IMR-90 (cell line): ENCODE measurements at regions not wholly inside any gene's neighbourhood (a gene's known extent, or its start where the extent isn't known, plus 50 kb on each side); places are given as distances from the start of the nearest gene placed in this dataset.
A peak's percentile ranks its signal among the peaks of the same experiment; 100 is the strongest.

Source experiments
- ATAC-seq: fragments of 200-7000 bp; cut with Tn5 transposase; 2 replicates; pipeline ENCODE4 v1.9.1; 2020; ENCODE audit warnings: low read depth, mild to moderate bottlenecking, moderate library complexity
- BruUV-seq: library from RNA; stranded (reverse); fragments of 400-500 nt; replicated peaks from 2 replicates; lab custom pipeline; 2021; lab: Mats Ljungman, UMichigan
- CTCF ChIA-PET: fragments of 300-600 bp; formaldehyde crosslinking; extraction: SDS; loops from one replicate; lab custom pipeline; 2021; ENCODE audit warnings: antibody characterized with exemption; lab: Yijun Ruan, JAX
- POLR2A ChIA-PET: fragments of 300-600 bp; sonication (Branson Sonifier 250); formaldehyde crosslinking; loops from one replicate; lab custom pipeline; 2022; ENCODE audit warnings: antibody characterized with exemption; ENCODE audit not compliant: unreplicated experiment; lab: Charles Lee
- DNase-seq: peaks from one replicate; pipeline ENCODE4 v3.0.0; 2013
- H2AFZ ChIP-seq: replicated peaks from 2 replicates; pipeline ENCODE3; 2013; ENCODE audit warnings: low read length, mild to moderate bottlenecking; ENCODE audit not compliant: poor library complexity
- H2AK5ac ChIP-seq: 2 replicates; pipeline ENCODE4 v1.6.1; 2013; ENCODE audit warnings: low read depth, low read length, inconsistent platforms
- H2AK9ac ChIP-seq: replicated peaks from 2 replicates; pipeline ENCODE3; 2013; ENCODE audit warnings: mild to moderate bottlenecking, low read depth, low read length, moderate library complexity; ENCODE audit not compliant: poor library complexity
- H2BK120ac ChIP-seq: 2 replicates; pipeline ENCODE4 v1.6.1; 2013; ENCODE audit warnings: low read depth, low read length, inconsistent platforms
- H2BK15ac ChIP-seq: 3 replicates; pipeline ENCODE4 v1.6.1; 2013; ENCODE audit warnings: low read depth, low read length, inconsistent platforms
- H2BK20ac ChIP-seq: 2 replicates; pipeline ENCODE4 v1.6.1; 2013; ENCODE audit warnings: low read depth, mild to moderate bottlenecking, inconsistent platforms, low read length, moderate library complexity
- H2BK5ac ChIP-seq: 2 replicates; pipeline ENCODE4 v1.6.1; 2013; ENCODE audit warnings: mild to moderate bottlenecking, low read depth, low read length, inconsistent platforms; ENCODE audit not compliant: poor library complexity, severe bottlenecking
- H3K14ac ChIP-seq: replicated peaks from 2 replicates; pipeline ENCODE4 v1.6.1; 2013; ENCODE audit warnings: low read depth, low read length, inconsistent platforms
- H3K18ac ChIP-seq: 2 replicates; pipeline ENCODE4 v1.6.1; 2013; ENCODE audit warnings: low read depth, low read length, control low read depth
- H3K23ac ChIP-seq: 2 replicates; pipeline ENCODE4 v1.6.1; 2013; ENCODE audit warnings: low read depth, low read length, inconsistent platforms
- H3K27ac ChIP-seq: 2 replicates; pipeline ENCODE4 v1.5.1; 2013; ENCODE audit warnings: mild to moderate bottlenecking, control low read depth, low read length; ENCODE audit not compliant: insufficient read depth
- H3K27me3 ChIP-seq: 2 replicates; pipeline ENCODE4 v1.6.1; 2013; ENCODE audit warnings: low read length; ENCODE audit not compliant: control insufficient read depth, insufficient read depth
- H3K36me3 ChIP-seq: 2 replicates; pipeline ENCODE4 v1.6.1; 2013; ENCODE audit warnings: low read length, mixed read lengths; ENCODE audit not compliant: control insufficient read depth, insufficient read depth
- H3K4ac ChIP-seq: 2 replicates; pipeline ENCODE4 v1.6.1; 2013; ENCODE audit warnings: low read depth, low read length, inconsistent platforms
- H3K4me1 ChIP-seq: 2 replicates; pipeline ENCODE4 v1.6.1; 2013; ENCODE audit warnings: low read length, mixed read lengths; ENCODE audit not compliant: control insufficient read depth, insufficient read depth
- H3K4me2 ChIP-seq: 2 replicates; pipeline ENCODE4 v1.6.1; 2013; ENCODE audit warnings: low read depth, mild to moderate bottlenecking, control low read depth, low read length, moderate library complexity
- H3K4me3 ChIP-seq: 2 replicates; pipeline ENCODE4 v1.5.1; 2013; ENCODE audit warnings: low read depth, mild to moderate bottlenecking, control low read depth, low read length, moderate library complexity; ENCODE audit not compliant: insufficient read depth
- H3K56ac ChIP-seq: 2 replicates; pipeline ENCODE4 v1.6.1; 2013; ENCODE audit warnings: low read length, inconsistent platforms; ENCODE audit not compliant: insufficient read depth; ENCODE audit errors: extremely low read depth
- H3K79me1 ChIP-seq, 2 experiments: 2 replicates each; pipeline ENCODE4 v1.6.1; 2013; ENCODE audit warnings: low read length in 2 of 2, inconsistent platforms in 1 of 2, low read depth in 1 of 2
- H3K9ac ChIP-seq: 2 replicates; pipeline ENCODE4 v1.6.1; 2013; ENCODE audit warnings: low read depth, low read length, control low read depth
- H3K9me1 ChIP-seq: 2 replicates; pipeline ENCODE4 v1.6.1; 2013; ENCODE audit warnings: low read length, inconsistent platforms; ENCODE audit not compliant: insufficient read depth
- H3K9me3 ChIP-seq: 2 replicates; pipeline ENCODE4 v1.6.1; 2013; ENCODE audit warnings: low read length; ENCODE audit not compliant: control insufficient read depth, insufficient read depth
- H4K20me1 ChIP-seq: 2 replicates; pipeline ENCODE4 v1.6.1; 2013; ENCODE audit warnings: low read length, inconsistent platforms; ENCODE audit not compliant: insufficient read depth
- H4K5ac ChIP-seq: 2 replicates; pipeline ENCODE4 v1.6.1; 2013; ENCODE audit warnings: mild to moderate bottlenecking, low read depth, low read length, control low read depth
- H4K8ac ChIP-seq, 2 experiments: 2 replicates each; pipeline ENCODE4 v1.6.1; 2013; ENCODE audit warnings: low read depth in 2 of 2, low read length in 2 of 2, control low read depth in 1 of 2, inconsistent platforms in 1 of 2
- H4K91ac ChIP-seq: 2 replicates; pipeline ENCODE4 v1.6.1; 2013; ENCODE audit warnings: low read depth, low read length, inconsistent platforms; ENCODE audit not compliant: insufficient read depth
- MAFK ChIP-seq: IDR thresholded peaks from 2 replicates; pipeline ENCODE4 v1.6.1; 2012; ENCODE audit warnings: low read depth, low read length, improper control_type of control experiment
- POLR2A ChIP-seq: IDR thresholded peaks from 2 replicates; pipeline ENCODE4 v1.6.1; 2012; ENCODE audit warnings: mild to moderate bottlenecking, low read depth, low read length
- WGBS, 2 experiments: methylation state at CpG; one replicate each; pipeline versions ENCODE4 v1.1.5 to v1.1.7; 2013; ENCODE audit warnings: missing lambda C conversion rate in 2 of 2; ENCODE audit not compliant: insufficient read length in 1 of 2; ENCODE audit errors: extremely low coverage in 2 of 2; 5-methylcytosine and 5-hydroxymethylcytosine counted together
- dilution Hi-C: fragments of 300-500 bp; cut with HindIII; formaldehyde crosslinking; loops from one replicate; pipeline ENCODE4 v1.14.3; 2018; ENCODE audit warnings: low sequenced_read_pairs; ENCODE audit not compliant: unreplicated experiment
- in situ Hi-C: fragments of 300-500 bp; cut with MboI; formaldehyde crosslinking; loops from 3 replicates; pipeline ENCODE4 v1.14.3; 2019; ENCODE audit warnings: low sequenced_read_pairs, inconsistent platforms, mixed read lengths
- intact Hi-C: fragments of 100-400 bp; cut with micrococcal nuclease; formaldehyde crosslinking; loops from 2 replicates; pipeline ENCODE4 v1.10.0; 2022
- TF ChIP-seq, protein P1 (sequence below): fragments of 150-350 bp; IDR thresholded peaks from 2 replicates; pipeline ENCODE4 v1.6.1; 2017; ENCODE audit warnings: mild to moderate bottlenecking, antibody characterized with exemption, low read length, low read depth

DNA sequence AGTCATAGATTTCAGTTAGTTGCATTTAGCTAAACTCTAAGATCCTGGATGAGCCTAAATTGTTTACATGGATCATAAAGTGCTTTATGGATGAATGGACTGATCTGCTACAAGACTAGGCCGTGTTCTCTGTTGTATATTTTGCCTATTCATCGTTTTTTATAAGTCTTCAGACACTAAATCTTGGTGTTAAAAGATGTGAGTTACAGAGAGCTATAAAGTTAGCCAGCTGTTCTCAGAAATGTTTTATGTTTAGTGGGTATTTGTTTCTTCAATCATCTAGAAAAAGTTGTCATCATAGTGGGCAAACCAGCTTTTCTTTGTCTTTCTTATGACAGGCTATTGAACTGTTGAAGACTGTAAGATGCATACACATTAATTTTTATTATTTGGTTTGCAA is 585.8 kb upstream of the SEMA6A start:
- Histone ChIP-seq H3K27ac (no peak overlapping the region), H4K20me1 (no peaks in the 10 kb centered on the region), H2AFZ (no peak overlapping the region), H3K4me3 (no peak overlapping the region), H4K8ac (no peak overlapping the region), H3K4me2 (no peak overlapping the region), H2BK15ac (no peak overlapping the region), H2BK120ac (no peak overlapping the region), H3K9ac (no peak overlapping the region), H3K79me1 (no peaks in the 10 kb centered on the region), H3K56ac (no peak overlapping the region), H3K27me3 (no peaks in the 10 kb centered on the region), H4K5ac (no peak overlapping the region), H3K9me3 (peaks cover 11% of the 10 kb centered on the region), H2BK5ac (no peak overlapping the region), H3K4ac (no peak overlapping the region), H2BK20ac (no peak overlapping the region), H4K91ac (no peak overlapping the region), H3K36me3 (no peaks in the 10 kb centered on the region), H3K9me1 (no peaks in the 10 kb centered on the region), H3K23ac (no peak overlapping the region), H3K4me1 (no peaks in the 10 kb centered on the region), H3K18ac (no peak overlapping the region), H2AK9ac (no peak overlapping the region), H3K14ac (no peak overlapping the region), H2AK5ac (no peak overlapping the region)
- ATAC-seq (no peak), DNase-seq (no peak)
- CTCF ChIA-PET, result no interaction called here
- TF ChIP-seq POLR2A, result no peak
- TF ChIP-seq, protein P1, sequence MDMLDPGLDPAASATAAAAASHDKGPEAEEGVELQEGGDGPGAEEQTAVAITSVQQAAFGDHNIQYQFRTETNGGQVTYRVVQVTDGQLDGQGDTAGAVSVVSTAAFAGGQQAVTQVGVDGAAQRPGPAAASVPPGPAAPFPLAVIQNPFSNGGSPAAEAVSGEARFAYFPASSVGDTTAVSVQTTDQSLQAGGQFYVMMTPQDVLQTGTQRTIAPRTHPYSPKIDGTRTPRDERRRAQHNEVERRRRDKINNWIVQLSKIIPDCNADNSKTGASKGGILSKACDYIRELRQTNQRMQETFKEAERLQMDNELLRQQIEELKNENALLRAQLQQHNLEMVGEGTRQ, result no peak
- TF ChIP-seq MAFK, result 0 out of 2 replicates have a peak, but pooled peaks have one; percentile 15
- dilution Hi-C loops, result no loop called here
- no TSS peak for BruUV-seq
- POLR2A ChIA-PET, result no interaction called here
- no CpG with 5 or more reads among the region's 2 CpGs for WGBS, 2 experiments
- in situ Hi-C loops, result no loop called here
- intact Hi-C loops, result no loop called here
